ENCODE measurements at regions not wholly inside any gene's neighbourhood (a gene's known extent, or its start where the extent isn't known, plus 50 kb on each side); places are given as distances from the start of the nearest gene placed in this dataset.

DNA sequence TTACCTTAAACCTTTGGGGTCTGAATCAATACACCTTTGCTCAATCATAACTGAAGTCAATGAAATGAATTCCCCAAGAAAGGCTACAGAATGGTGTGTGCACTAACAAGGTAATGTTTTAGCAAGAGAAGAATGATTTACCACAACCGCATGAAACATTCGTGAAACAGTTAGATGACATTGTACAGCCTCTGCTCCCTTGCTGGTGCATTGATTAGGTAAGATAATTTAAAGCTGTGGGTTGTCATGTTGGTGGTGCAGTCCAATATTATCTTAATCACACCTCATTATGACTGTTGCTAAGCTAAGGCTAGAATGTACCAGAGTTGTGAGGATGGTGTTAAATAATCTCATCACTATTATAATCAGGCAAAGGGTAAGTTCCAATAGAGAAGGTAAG is 1673.2 kb upstream of the PRR20A start:
- dilution Hi-C loops (cut with MboI; ENCODE audit: extremely low pct_ligation_motif_present, low sequenced_read_pairs) (no loop called here), intact Hi-C loops (cut with micrococcal nuclease) (no loop called here)
- FAIRE-seq, result no peak
- H3K27ac ChIP-seq (ENCODE audit: insufficient read depth, low read depth, low read length), result no peak overlapping the region
- H3K36me3 ChIP-seq (ENCODE audit: control insufficient read depth in 2 of 2, extremely low read depth in 1 of 2, insufficient read depth in 2 of 2, low read length in 2 of 2), result no peaks in the 10 kb centered on the region
- H3K27me3 ChIP-seq (ENCODE audit: control insufficient read depth in 2 of 2, insufficient read depth in 2 of 2, low read length in 2 of 2), result no peaks in the 10 kb centered on the region
- ChIA-PET CTCF (no interaction called here), POLR2A (no interaction called here)
- H3K9me3 ChIP-seq (replicated peaks; ENCODE audit: control insufficient read depth, insufficient read depth, low read length), result peaks cover 5% of the 10 kb centered on the region
- TF ChIP-seq MYC (IDR thresholded peaks at IDR 0.05; ENCODE audit: low read depth, low read length), result no peak
- H4K20me1 ChIP-seq (replicated peaks; ENCODE audit: control insufficient read depth, extremely low read depth, insufficient read depth, low read length), result no peaks in the 10 kb centered on the region
- no TSS peak for BruUV-seq (replicated peaks)
- no peaks in the 10 kb centered on the region for H3K4me1 ChIP-seq (ENCODE audit: control insufficient read depth, extremely low read depth, insufficient read depth, low read length)
- H2AFZ ChIP-seq (ENCODE audit: low read depth, low read length), result no peak overlapping the region
- no peaks in the 10 kb centered on the region for H3K9me1 ChIP-seq (replicated peaks; ENCODE audit: control insufficient read depth, extremely low read depth, insufficient read depth, low read length)
- DNase-seq (ENCODE audit: low read depth, low spot score), result no peak
- no peak overlapping the region for H3K9ac ChIP-seq (replicated peaks; ENCODE audit: extremely low read depth, insufficient read depth, low read length)
- no peak overlapping the region for H3K4me3 ChIP-seq (replicated peaks in 1 of 3; ENCODE audit: insufficient read depth in 1 of 3, low read depth in 1 of 3, low read length in 3 of 3)
- H3K4me2 ChIP-seq (ENCODE audit: insufficient read depth, low read length), result no peak overlapping the region
- H3K79me2 ChIP-seq (ENCODE audit: control insufficient read depth, insufficient read depth, low read length), result no peaks in the 10 kb centered on the region

GRCh38 chr13:55483626-55484158 is 1657.0 kb upstream of the PRR20A start:
- FAIRE-seq (no peak), DNase-seq (ENCODE audit: low read depth, low spot score) (no peak)
- H2AFZ ChIP-seq (ENCODE audit: low read depth, low read length), result no peak overlapping the region
- H3K79me2 ChIP-seq (ENCODE audit: control insufficient read depth, insufficient read depth, low read length), result no peaks in the 10 kb centered on the region
- ChIA-PET POLR2A (no interaction called here), CTCF (no interaction called here)
- no peak overlapping the region for H3K4me2 ChIP-seq (ENCODE audit: insufficient read depth, low read length)
- H3K4me3 ChIP-seq (replicated peaks in 1 of 3; ENCODE audit: insufficient read depth in 1 of 3, low read depth in 1 of 3, low read length in 3 of 3), result no peak overlapping the region
- no peaks in the 10 kb centered on the region for H3K9me3 ChIP-seq (replicated peaks; ENCODE audit: control insufficient read depth, insufficient read depth, low read length)
- dilution Hi-C loops (cut with MboI; ENCODE audit: extremely low pct_ligation_motif_present, low sequenced_read_pairs) (no loop called here), intact Hi-C loops (cut with micrococcal nuclease) (no loop called here)
- H3K9me1 ChIP-seq (replicated peaks; ENCODE audit: control insufficient read depth, extremely low read depth, insufficient read depth, low read length), result no peaks in the 10 kb centered on the region
- TF ChIP-seq POLR2AphosphoS5 (IDR thresholded peaks at IDR 0.05; ENCODE audit: insufficient read depth, low read depth, low read length) (no peak), FOS (IDR thresholded peaks at IDR 0.05; ENCODE audit: borderline replicate concordance, insufficient read depth, low read length) (no peak)
- TF ChIP-seq, protein P1, sequence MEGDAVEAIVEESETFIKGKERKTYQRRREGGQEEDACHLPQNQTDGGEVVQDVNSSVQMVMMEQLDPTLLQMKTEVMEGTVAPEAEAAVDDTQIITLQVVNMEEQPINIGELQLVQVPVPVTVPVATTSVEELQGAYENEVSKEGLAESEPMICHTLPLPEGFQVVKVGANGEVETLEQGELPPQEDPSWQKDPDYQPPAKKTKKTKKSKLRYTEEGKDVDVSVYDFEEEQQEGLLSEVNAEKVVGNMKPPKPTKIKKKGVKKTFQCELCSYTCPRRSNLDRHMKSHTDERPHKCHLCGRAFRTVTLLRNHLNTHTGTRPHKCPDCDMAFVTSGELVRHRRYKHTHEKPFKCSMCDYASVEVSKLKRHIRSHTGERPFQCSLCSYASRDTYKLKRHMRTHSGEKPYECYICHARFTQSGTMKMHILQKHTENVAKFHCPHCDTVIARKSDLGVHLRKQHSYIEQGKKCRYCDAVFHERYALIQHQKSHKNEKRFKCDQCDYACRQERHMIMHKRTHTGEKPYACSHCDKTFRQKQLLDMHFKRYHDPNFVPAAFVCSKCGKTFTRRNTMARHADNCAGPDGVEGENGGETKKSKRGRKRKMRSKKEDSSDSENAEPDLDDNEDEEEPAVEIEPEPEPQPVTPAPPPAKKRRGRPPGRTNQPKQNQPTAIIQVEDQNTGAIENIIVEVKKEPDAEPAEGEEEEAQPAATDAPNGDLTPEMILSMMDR (IDR thresholded peaks at IDR 0.05; ENCODE audit: extremely low read depth in 1 of 2, insufficient read depth in 1 of 2, low read depth in 1 of 2, low read length in 2 of 2), result no peak
- no peaks in the 10 kb centered on the region for H3K27me3 ChIP-seq (ENCODE audit: control insufficient read depth in 2 of 2, insufficient read depth in 2 of 2, low read length in 2 of 2)
- no peaks in the 10 kb centered on the region for H3K36me3 ChIP-seq (ENCODE audit: control insufficient read depth in 2 of 2, extremely low read depth in 1 of 2, insufficient read depth in 2 of 2, low read length in 2 of 2)
- no TSS peak for BruUV-seq (replicated peaks)
- no peak overlapping the region for H3K27ac ChIP-seq (ENCODE audit: insufficient read depth, low read depth, low read length)
- no peak overlapping the region for H3K9ac ChIP-seq (replicated peaks; ENCODE audit: extremely low read depth, insufficient read depth, low read length)
- no peaks in the 10 kb centered on the region for H3K4me1 ChIP-seq (ENCODE audit: control insufficient read depth, extremely low read depth, insufficient read depth, low read length)
- no peaks in the 10 kb centered on the region for H4K20me1 ChIP-seq (replicated peaks; ENCODE audit: control insufficient read depth, extremely low read depth, insufficient read depth, low read length)
